Stimulated activated CD8-positive, alpha-beta memory T cell treated with anti-CD3 and anti-CD28 coated beads, Interleukin-7, amount 100 ng/mL, for 24 hours (primary cell): ENCODE measurements at regions not wholly inside any gene's neighbourhood (a gene's known extent, or its start where the extent isn't known, plus 50 kb on each side); places are given as distances from the start of the nearest gene placed in this dataset.
"Not testable (repeated sequence)": the region's sequence is repeated elsewhere in the genome, so short reads cannot be mapped to it uniquely, and the experiment has no call there.

ENCODE experiments used
- DNase-seq: peaks from one replicate; pipeline ENCODE4 v3.0.0-alpha.2; 2020; ENCODE audit warnings: low read depth

- DNase-seq, result no peak
Observed at GRCh38 chr3:103169289-103169688, 734.5 kb downstream of the ZPLD1 start.

GRCh38 chr3:103170651-103171050 is 735.8 kb downstream of the ZPLD1 start:
- no peak for DNase-seq

- DNase-seq, result no peak
Observed at GRCh38 chr3:103173940-103174339, 739.1 kb downstream of the ZPLD1 start.

GRCh38 chr3:103181160-103181559 is 746.3 kb downstream of the ZPLD1 start:
- DNase-seq, result no peak

GRCh38 chr3:103184772-103185171 is 750.0 kb downstream of the ZPLD1 start:
- no peak for DNase-seq

- no peak for DNase-seq
Observed at GRCh38 chr3:103189941-103190340, 755.1 kb downstream of the ZPLD1 start.

- DNase-seq, result no peak
Observed at GRCh38 chr3:103195216-103195615, 760.4 kb downstream of the ZPLD1 start.

GRCh38 chr3:103203441-103203840 is 768.6 kb downstream of the ZPLD1 start:
- no peak for DNase-seq

- no peak for DNase-seq
Observed at GRCh38 chr3:103210583-103210982, 775.8 kb downstream of the ZPLD1 start.

GRCh38 chr3:103218146-103218545 is 783.3 kb downstream of the ZPLD1 start:
- DNase-seq, result no peak

GRCh38 chr3:103218793-103219192 is 784.0 kb downstream of the ZPLD1 start:
- DNase-seq, result no peak

GRCh38 chr3:103227651-103228050 is 792.8 kb downstream of the ZPLD1 start:
- DNase-seq, result no peak

- DNase-seq, result no peak
Observed at GRCh38 chr3:103247459-103247858, 812.6 kb downstream of the ZPLD1 start.

GRCh38 chr3:103254827-103255226 is 820.0 kb downstream of the ZPLD1 start:
- DNase-seq, result not testable (repeated sequence)

- DNase-seq, result no peak
Observed at GRCh38 chr3:103269287-103269686, 834.5 kb downstream of the ZPLD1 start.

- DNase-seq, result no peak
Observed at GRCh38 chr3:103271575-103271974, 836.8 kb downstream of the ZPLD1 start.

GRCh38 chr3:103295974-103296570 is 861.3 kb downstream of the ZPLD1 start:
- DNase-seq, result no peak

GRCh38 chr3:103297502-103297901 is 862.7 kb downstream of the ZPLD1 start:
- DNase-seq, result not testable (repeated sequence)

- no peak for DNase-seq
Observed at GRCh38 chr3:103306104-103306503, 871.3 kb downstream of the ZPLD1 start.

- DNase-seq, result no peak
Observed at GRCh38 chr3:103308921-103309320, 874.1 kb downstream of the ZPLD1 start.

- DNase-seq, result no peak
Observed at GRCh38 chr3:103319912-103320311, 885.1 kb downstream of the ZPLD1 start.

- DNase-seq, result no peak
Observed at GRCh38 chr3:103337179-103337845, 902.5 kb downstream of the ZPLD1 start.

- no peak for DNase-seq
Observed at GRCh38 chr3:103341078-103341606, 906.3 kb downstream of the ZPLD1 start.
